Stomach (tissue), 4 donors: ENCODE measurements at regions not wholly inside any gene's neighbourhood (a gene's known extent, or its start where the extent isn't known, plus 50 kb on each side); places are given as distances from the start of the nearest gene placed in this dataset.

Experiments
- POLR2A ChIP-seq, 4 donors: fragments of 450-650 bp; IDR thresholded peaks; one replicate each; pipeline ENCODE4 v1.6.1; 2016; ENCODE audit warnings: antibody characterized with exemption in 4 of 4, control low read depth in 2 of 4, mild to moderate bottlenecking in 1 of 4, moderate library complexity in 1 of 4
- TF ChIP-seq, protein P1 (sequence below), 7 experiments: fragments of 450-650 bp in 4 of 7; fragments of 200-600 bp in 3 of 7; sonication (generic) in 3 of 7; IDR thresholded peaks; one replicate each; pipeline ENCODE4 v1.5.1; 2016 to 2019; ENCODE audit warnings: antibody characterized with exemption in 7 of 7, control low read depth in 2 of 7, mild to moderate bottlenecking in 1 of 7

DNA sequence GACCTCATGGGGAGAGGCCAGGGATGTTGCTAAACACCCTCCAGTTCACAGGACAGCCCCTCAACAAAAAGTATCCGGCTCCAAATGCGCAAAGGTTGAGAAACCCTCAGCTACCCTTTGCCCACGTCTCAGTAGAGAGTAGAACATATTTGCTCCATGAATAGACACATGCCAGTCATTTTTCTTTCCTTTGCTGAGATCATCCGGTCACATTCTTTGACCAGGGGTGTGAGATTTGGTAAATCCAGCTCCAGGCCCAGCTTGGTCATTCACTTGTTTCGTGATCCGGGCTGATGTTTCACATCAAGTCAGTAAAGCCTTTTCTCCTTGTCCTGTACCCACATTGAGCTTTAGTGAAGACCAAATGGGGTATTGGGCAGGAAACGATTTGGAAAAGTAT, 83.6 kb upstream of the LHX5 start:
- TF ChIP-seq, protein P1, sequence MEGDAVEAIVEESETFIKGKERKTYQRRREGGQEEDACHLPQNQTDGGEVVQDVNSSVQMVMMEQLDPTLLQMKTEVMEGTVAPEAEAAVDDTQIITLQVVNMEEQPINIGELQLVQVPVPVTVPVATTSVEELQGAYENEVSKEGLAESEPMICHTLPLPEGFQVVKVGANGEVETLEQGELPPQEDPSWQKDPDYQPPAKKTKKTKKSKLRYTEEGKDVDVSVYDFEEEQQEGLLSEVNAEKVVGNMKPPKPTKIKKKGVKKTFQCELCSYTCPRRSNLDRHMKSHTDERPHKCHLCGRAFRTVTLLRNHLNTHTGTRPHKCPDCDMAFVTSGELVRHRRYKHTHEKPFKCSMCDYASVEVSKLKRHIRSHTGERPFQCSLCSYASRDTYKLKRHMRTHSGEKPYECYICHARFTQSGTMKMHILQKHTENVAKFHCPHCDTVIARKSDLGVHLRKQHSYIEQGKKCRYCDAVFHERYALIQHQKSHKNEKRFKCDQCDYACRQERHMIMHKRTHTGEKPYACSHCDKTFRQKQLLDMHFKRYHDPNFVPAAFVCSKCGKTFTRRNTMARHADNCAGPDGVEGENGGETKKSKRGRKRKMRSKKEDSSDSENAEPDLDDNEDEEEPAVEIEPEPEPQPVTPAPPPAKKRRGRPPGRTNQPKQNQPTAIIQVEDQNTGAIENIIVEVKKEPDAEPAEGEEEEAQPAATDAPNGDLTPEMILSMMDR (IDR thresholded peaks at IDR 0.05) = no peak
- no peak for TF ChIP-seq POLR2A (IDR thresholded peaks at IDR 0.05)
